ENCODE measurements at regions not wholly inside any gene's neighbourhood (a gene's known extent, or its start where the extent isn't known, plus 50 kb on each side); places are given as distances from the start of the nearest gene placed in this dataset.

GRCh38 chr6:51200676-51201075 is 382.0 kb downstream of the TFAP2B start:
- TF ChIP-seq ZC3H10 (CRISPR knock-in tag; IDR thresholded peaks at IDR 0.05), result no peak
- no peak for TF ChIP-seq TCF4 (CRISPR knock-in tag; IDR thresholded peaks at IDR 0.05; ENCODE audit: borderline replicate concordance)
- TF ChIP-seq, protein P1, sequence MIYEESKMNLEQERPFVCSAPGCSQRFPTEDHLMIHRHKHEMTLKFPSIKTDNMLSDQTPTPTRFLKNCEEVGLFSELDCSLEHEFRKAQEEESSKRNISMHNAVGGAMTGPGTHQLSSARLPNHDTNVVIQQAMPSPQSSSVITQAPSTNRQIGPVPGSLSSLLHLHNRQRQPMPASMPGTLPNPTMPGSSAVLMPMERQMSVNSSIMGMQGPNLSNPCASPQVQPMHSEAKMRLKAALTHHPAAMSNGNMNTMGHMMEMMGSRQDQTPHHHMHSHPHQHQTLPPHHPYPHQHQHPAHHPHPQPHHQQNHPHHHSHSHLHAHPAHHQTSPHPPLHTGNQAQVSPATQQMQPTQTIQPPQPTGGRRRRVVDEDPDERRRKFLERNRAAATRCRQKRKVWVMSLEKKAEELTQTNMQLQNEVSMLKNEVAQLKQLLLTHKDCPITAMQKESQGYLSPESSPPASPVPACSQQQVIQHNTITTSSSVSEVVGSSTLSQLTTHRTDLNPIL (CRISPR knock-in tag; IDR thresholded peaks at IDR 0.05; ENCODE audit: low read depth), result no peak
- TF ChIP-seq, protein P2, sequence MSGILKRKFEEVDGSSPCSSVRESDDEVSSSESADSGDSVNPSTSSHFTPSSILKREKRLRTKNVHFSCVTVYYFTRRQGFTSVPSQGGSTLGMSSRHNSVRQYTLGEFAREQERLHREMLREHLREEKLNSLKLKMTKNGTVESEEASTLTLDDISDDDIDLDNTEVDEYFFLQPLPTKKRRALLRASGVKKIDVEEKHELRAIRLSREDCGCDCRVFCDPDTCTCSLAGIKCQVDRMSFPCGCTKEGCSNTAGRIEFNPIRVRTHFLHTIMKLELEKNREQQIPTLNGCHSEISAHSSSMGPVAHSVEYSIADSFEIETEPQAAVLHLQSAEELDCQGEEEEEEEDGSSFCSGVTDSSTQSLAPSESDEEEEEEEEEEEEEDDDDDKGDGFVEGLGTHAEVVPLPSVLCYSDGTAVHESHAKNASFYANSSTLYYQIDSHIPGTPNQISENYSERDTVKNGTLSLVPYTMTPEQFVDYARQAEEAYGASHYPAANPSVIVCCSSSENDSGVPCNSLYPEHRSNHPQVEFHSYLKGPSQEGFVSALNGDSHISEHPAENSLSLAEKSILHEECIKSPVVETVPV (CRISPR knock-in tag; IDR thresholded peaks at IDR 0.05), result no peak
- TF ChIP-seq ZFP3 (CRISPR knock-in tag; IDR thresholded peaks at IDR 0.05), result no peak
- TF ChIP-seq, protein P3, sequence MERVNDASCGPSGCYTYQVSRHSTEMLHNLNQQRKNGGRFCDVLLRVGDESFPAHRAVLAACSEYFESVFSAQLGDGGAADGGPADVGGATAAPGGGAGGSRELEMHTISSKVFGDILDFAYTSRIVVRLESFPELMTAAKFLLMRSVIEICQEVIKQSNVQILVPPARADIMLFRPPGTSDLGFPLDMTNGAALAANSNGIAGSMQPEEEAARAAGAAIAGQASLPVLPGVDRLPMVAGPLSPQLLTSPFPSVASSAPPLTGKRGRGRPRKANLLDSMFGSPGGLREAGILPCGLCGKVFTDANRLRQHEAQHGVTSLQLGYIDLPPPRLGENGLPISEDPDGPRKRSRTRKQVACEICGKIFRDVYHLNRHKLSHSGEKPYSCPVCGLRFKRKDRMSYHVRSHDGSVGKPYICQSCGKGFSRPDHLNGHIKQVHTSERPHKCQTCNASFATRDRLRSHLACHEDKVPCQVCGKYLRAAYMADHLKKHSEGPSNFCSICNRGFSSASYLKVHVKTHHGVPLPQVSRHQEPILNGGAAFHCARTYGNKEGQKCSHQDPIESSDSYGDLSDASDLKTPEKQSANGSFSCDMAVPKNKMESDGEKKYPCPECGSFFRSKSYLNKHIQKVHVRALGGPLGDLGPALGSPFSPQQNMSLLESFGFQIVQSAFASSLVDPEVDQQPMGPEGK (CRISPR knock-in tag; IDR thresholded peaks at IDR 0.05; ENCODE audit: borderline replicate concordance), result no peak
- no peak for TF ChIP-seq ZNF565 (CRISPR knock-in tag; conservative IDR thresholded peaks at IDR 0.05; ENCODE audit: low read depth)
- no peak for TF ChIP-seq PPARA (CRISPR knock-in tag; IDR thresholded peaks at IDR 0.05; ENCODE audit: borderline replicate concordance)
- no peak for TF ChIP-seq ISL1 (CRISPR knock-in tag; IDR thresholded peaks at IDR 0.05)
- TF ChIP-seq SNAI2 (CRISPR knock-in tag; IDR thresholded peaks at IDR 0.05), result no peak
- TF ChIP-seq OSR1 (CRISPR knock-in tag; IDR thresholded peaks at IDR 0.05), result no peak
- TF ChIP-seq ESRRG (CRISPR knock-in tag; IDR thresholded peaks at IDR 0.05), result no peak
- TF ChIP-seq BACH2 (CRISPR knock-in tag; IDR thresholded peaks at IDR 0.05; ENCODE audit: borderline replicate concordance), result no peak

All from SK-N-SH treated with all-trans-retinoic acid at 6 μM for 48 hours (cell line).